ENCODE measurements at regions not wholly inside any gene's neighbourhood (a gene's known extent, or its start where the extent isn't known, plus 50 kb on each side); places are given as distances from the start of the nearest gene placed in this dataset.
A peak's percentile ranks its signal among the peaks of the same experiment; 100 is the strongest.

GRCh38 chr10:29784175-29784773 lies 149.5 kb upstream of the SVIL start:
- TF ChIP-seq CTCF (IDR thresholded peaks at IDR 0.05) (no peak), POLR2A (IDR thresholded peaks at IDR 0.05) (no peak), POLR2AphosphoS5 (IDR thresholded peaks at IDR 0.05) (peak; percentile 59 to 71 (median 62))
